ENCODE measurements at regions not wholly inside any gene's neighbourhood (a gene's known extent, or its start where the extent isn't known, plus 50 kb on each side); places are given as distances from the start of the nearest gene placed in this dataset.

- TF ChIP-seq ZFX (IDR thresholded peaks at IDR 0.05; ENCODE audit: borderline replicate concordance): no peak
- TF ChIP-seq, protein P1, sequence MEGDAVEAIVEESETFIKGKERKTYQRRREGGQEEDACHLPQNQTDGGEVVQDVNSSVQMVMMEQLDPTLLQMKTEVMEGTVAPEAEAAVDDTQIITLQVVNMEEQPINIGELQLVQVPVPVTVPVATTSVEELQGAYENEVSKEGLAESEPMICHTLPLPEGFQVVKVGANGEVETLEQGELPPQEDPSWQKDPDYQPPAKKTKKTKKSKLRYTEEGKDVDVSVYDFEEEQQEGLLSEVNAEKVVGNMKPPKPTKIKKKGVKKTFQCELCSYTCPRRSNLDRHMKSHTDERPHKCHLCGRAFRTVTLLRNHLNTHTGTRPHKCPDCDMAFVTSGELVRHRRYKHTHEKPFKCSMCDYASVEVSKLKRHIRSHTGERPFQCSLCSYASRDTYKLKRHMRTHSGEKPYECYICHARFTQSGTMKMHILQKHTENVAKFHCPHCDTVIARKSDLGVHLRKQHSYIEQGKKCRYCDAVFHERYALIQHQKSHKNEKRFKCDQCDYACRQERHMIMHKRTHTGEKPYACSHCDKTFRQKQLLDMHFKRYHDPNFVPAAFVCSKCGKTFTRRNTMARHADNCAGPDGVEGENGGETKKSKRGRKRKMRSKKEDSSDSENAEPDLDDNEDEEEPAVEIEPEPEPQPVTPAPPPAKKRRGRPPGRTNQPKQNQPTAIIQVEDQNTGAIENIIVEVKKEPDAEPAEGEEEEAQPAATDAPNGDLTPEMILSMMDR (IDR thresholded peaks at IDR 0.05): no peak
- no peak overlapping the region for H3K27ac ChIP-seq
Measured at GRCh38 chr19:32258167-32258566, 87.2 kb upstream of the ZNF507 start.

GRCh38 chr19:32264568-32264967, 80.8 kb upstream of the ZNF507 start:
- no peak overlapping the region for H3K27ac ChIP-seq
- TF ChIP-seq ZFX (IDR thresholded peaks at IDR 0.05; ENCODE audit: borderline replicate concordance): no peak
- TF ChIP-seq, protein P1 (IDR thresholded peaks at IDR 0.05): no peak

DNA sequence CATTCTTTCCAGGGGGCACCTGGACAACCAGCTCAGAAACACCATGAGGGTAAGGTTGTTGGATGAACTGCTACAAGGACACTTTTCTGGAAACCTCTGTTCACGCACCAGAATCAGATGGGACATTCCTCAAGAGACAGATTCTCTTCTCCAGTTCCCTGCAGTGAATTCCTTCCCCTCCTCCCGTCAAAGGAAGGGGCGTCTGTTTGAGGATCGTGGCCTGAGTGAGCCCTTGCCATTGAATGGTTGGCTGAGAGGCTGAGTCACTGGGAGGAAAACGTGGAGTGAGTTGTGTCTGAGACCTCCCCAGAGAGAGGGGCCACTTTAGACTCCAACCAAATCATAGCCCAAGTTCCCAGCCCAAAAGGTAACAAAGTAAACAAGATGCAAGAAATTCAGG, 79.4 kb upstream of the ZNF507 start:
- no peak for TF ChIP-seq ZFX (IDR thresholded peaks at IDR 0.05; ENCODE audit: borderline replicate concordance)
- TF ChIP-seq, protein P1 (IDR thresholded peaks at IDR 0.05): no peak
- H3K27ac ChIP-seq: no peak overlapping the region

GRCh38 chr19:32266460-32266859, 79.0 kb upstream of the ZNF507 start:
- no peak overlapping the region for H3K27ac ChIP-seq
- TF ChIP-seq, protein P1 (IDR thresholded peaks at IDR 0.05): no peak
- no peak for TF ChIP-seq ZFX (IDR thresholded peaks at IDR 0.05; ENCODE audit: borderline replicate concordance)

GRCh38 chr19:32268381-32268780, 77.0 kb upstream of the ZNF507 start:
- TF ChIP-seq ZFX (IDR thresholded peaks at IDR 0.05; ENCODE audit: borderline replicate concordance): no peak
- no peak overlapping the region for H3K27ac ChIP-seq

- no peak overlapping the region for H3K27ac ChIP-seq
- no peak for TF ChIP-seq ZFX (IDR thresholded peaks at IDR 0.05; ENCODE audit: borderline replicate concordance)
- TF ChIP-seq, protein P1 (IDR thresholded peaks at IDR 0.05): no peak
Measured at GRCh38 chr19:32269831-32270230, 75.6 kb upstream of the ZNF507 start.

- H3K27ac ChIP-seq: no peak overlapping the region
- no peak for TF ChIP-seq ZFX (IDR thresholded peaks at IDR 0.05; ENCODE audit: borderline replicate concordance)
- TF ChIP-seq, protein P1 (IDR thresholded peaks at IDR 0.05): no peak
Measured at GRCh38 chr19:32273483-32273882, 71.9 kb upstream of the ZNF507 start.

DNA sequence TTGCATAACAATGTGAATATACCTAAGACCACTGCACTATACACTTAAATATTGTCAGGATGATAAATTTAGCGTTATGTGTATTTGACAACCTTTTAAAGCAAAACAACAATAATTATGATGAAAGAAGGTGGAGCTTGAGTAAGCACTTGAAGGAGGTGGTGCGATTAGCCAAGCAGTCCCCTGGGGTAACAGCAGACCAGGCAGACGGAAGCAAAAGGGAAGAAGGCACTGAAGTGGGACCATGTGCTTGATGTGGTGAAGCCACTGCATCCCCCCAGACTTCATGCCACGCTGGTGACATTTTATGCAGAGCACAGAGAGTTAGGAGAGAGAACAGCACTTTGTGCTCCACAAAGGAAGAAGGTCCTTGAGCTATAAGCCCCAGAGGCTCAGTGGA, 58.3 kb upstream of the ZNF507 start:
- H3K27ac ChIP-seq: no peak overlapping the region
- TF ChIP-seq ZFX (IDR thresholded peaks at IDR 0.05; ENCODE audit: borderline replicate concordance): no peak
- TF ChIP-seq, protein P1 (IDR thresholded peaks at IDR 0.05): no peak
